RWPE1 (cell line): ENCODE measurements at regions not wholly inside any gene's neighbourhood (a gene's known extent, or its start where the extent isn't known, plus 50 kb on each side); places are given as distances from the start of the nearest gene placed in this dataset.

ENCODE experiments used
- CTCF ChIA-PET: fragments of 350-600 bp; sonication (Branson Sonifier 250); formaldehyde crosslinking; extraction: SDS; loops from one replicate; lab custom pipeline; 2021; lab: Yijun Ruan, JAX
- POLR2A ChIA-PET: fragments of 400-600 bp; formaldehyde crosslinking; extraction: SDS; loops from one replicate; lab custom pipeline; 2020; ENCODE audit warnings: antibody characterized with exemption; ENCODE audit not compliant: low non-redundant PET; lab: Yijun Ruan, JAX
- DNase-seq: peaks from one replicate; pipeline ENCODE4 v3.0.0; 2012; ENCODE audit warnings: low spot score
- H3K27ac ChIP-seq: fragments of 450-650 bp; 2 replicates; pipeline ENCODE4 v1.5.1; 2017
- TF ChIP-seq, protein P1 (sequence below): fragments of 450-650 bp; conservative IDR thresholded peaks from 2 replicates; pipeline ENCODE4 v1.5.1; 2017; ENCODE audit warnings: low read depth, mild to moderate bottlenecking

DNA sequence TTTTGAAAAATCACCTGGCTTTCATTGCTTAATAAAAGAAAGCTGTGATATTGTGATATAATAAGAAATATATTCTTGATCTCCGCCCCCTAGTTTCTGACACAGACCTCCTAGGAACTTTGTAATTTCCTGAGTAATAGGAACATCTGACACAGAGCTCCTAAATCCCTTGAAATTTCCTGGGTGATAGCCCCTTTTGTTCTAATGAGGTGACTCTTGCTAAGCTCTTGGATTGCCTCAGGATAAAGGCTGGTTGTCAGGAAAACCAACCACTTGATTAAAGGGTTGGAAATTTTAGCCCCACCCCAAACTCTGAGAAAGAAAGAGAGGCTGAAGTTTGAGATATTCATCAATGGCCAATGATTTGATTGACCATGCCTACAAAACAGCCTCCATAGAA lies 326.4 kb upstream of the KIF2B start:
- ChIA-PET CTCF (interaction anchor here (0.9 kb wide), 1 partner anchor 502 kb away, joined by 4 read pairs; no protein-coding TSS in a partner anchor), POLR2A (no interaction called here)
- TF ChIP-seq, protein P1, sequence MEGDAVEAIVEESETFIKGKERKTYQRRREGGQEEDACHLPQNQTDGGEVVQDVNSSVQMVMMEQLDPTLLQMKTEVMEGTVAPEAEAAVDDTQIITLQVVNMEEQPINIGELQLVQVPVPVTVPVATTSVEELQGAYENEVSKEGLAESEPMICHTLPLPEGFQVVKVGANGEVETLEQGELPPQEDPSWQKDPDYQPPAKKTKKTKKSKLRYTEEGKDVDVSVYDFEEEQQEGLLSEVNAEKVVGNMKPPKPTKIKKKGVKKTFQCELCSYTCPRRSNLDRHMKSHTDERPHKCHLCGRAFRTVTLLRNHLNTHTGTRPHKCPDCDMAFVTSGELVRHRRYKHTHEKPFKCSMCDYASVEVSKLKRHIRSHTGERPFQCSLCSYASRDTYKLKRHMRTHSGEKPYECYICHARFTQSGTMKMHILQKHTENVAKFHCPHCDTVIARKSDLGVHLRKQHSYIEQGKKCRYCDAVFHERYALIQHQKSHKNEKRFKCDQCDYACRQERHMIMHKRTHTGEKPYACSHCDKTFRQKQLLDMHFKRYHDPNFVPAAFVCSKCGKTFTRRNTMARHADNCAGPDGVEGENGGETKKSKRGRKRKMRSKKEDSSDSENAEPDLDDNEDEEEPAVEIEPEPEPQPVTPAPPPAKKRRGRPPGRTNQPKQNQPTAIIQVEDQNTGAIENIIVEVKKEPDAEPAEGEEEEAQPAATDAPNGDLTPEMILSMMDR: no peak

DNA sequence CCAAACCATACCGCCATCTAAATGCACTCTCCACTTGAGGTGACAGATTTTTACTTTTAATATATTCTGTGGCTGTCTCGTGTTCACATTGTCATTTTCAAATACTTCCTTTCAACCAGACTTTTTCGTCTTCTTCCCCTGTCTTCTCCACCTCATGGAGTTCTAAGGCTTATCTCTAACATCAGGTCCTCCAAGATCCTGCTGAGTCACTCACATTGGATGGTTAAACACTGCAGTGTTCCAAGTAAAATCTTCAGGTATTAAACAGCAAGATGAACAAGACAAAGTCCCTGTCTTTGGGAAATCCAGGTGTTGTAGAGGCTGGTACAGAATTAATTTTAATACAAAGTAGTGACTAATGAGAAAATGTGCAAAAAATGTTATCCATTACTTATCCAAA lies 330.2 kb upstream of the KIF2B start:
- ChIA-PET CTCF (no interaction called here), POLR2A (no interaction called here)
- no peak for DNase-seq
- H3K27ac ChIP-seq: no peak overlapping the region
- TF ChIP-seq, protein P1: no peak

More for the DNA sequence above, 326.4 kb upstream of the KIF2B start:
- no peak for DNase-seq
- no peak overlapping the region for H3K27ac ChIP-seq

DNA sequence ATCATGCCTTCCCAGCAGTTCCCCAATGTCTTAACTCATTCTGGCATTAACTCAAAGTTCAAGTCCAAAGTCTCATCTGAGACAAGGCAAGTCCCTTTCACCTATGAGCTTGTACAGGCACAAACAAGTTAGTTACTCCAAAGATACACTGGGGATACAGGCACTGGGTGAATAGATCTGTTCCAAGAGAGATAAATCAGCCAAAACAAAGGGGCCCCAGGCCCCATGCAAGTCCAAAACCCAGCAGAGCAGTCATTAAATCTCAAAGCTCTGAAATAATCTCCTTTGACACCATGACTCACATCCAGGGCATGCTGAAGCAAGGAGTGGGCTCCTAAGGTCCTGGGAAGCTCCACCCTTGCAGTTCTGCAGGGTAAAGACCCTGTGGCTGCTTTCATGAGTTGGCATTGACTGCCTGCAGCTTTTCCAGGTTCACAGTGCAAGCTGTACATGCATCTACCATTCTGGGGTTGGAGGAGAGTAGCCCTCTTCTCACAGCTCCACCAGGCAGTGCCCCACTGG lies 332.2 kb upstream of the KIF2B start:
- TF ChIP-seq, protein P1: no peak
- DNase-seq: no peak
- H3K27ac ChIP-seq: no peak overlapping the region
- ChIA-PET CTCF (no interaction called here), POLR2A (no interaction called here)

DNA sequence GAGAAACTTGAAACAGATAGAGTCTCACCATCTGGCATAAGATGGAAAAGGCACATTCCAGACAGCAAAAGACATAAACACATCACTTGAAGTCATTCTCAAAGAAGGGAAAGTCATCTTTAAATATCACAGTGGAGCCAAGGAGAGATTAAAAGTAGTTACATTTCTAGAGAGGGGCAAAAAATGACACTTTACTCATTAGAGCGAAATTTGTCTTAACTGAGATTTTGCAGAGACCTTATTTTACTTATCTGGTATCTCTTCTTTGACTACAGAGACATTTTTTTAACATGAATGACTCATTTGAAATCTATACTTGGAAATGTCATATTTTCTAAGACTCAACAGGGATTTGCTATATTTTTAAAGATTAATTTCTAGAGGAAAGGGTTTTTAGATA lies 339.0 kb upstream of the KIF2B start:
- no peak for DNase-seq
- CTCF ChIA-PET: no interaction called here
- H3K27ac ChIP-seq: no peak overlapping the region
- TF ChIP-seq, protein P1: no peak
- POLR2A ChIA-PET: no interaction called here

DNA sequence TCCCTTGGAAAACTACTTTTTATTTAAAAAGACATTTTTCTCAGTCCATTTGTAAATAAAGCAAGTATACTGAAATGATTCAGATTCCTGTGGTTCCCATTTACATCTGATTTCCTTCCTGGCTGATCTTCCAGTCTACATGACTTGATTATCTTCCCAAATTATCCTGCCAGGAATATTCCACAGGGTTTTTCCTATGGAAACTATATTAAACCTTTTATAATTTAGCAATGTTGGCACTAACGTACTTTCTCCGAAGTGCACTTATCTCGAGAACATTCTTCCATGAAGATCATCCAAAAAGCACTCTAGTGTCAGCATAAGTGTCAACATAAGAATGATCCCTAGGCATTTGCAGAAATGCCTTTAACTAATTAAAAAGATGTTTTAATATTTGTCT lies 347.7 kb upstream of the KIF2B start:
- no peak overlapping the region for H3K27ac ChIP-seq
- no peak for DNase-seq
- POLR2A ChIA-PET: no interaction called here
- TF ChIP-seq, protein P1: no peak
- CTCF ChIA-PET: no interaction called here

DNA sequence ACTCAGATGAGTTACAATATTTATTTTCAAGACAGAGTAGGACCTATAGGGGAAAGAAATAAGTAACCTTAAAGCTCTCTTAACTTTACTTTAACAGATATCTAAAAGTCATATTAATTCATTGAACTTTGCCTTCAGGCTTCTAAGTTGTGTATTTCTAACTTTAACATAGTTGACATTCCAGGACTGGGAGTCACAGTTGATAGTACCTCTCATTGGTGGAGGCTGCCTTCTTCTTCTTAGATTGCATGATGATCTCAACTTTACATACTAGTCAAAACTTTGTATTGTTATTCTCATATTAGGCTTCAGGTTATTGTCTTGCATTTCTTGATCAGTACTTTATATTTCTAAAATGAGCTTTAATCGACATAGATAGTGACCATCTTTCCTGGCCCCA lies 350.1 kb upstream of the KIF2B start:
- DNase-seq: peak; percentile 20
- CTCF ChIA-PET: interaction anchor here (0.6 kb wide), 1 partner anchor 106 kb away, joined by 3 read pairs; no protein-coding TSS in a partner anchor
- no peak overlapping the region for H3K27ac ChIP-seq
- TF ChIP-seq, protein P1: no peak
- POLR2A ChIA-PET: no interaction called here
